Heart left ventricle (tissue), 13 donors: ENCODE measurements at regions not wholly inside any gene's neighbourhood (a gene's known extent, or its start where the extent isn't known, plus 50 kb on each side); places are given as distances from the start of the nearest gene placed in this dataset.

ENCODE experiments used
- CTCF ChIP-seq, 12 donors: fragments of 200-600 bp; sonication (generic) in 4 of 12; IDR thresholded peaks; one replicate each; pipeline versions ENCODE4 v1.5.0 to v1.8.0; 2018 to 2022; ENCODE audit warnings: antibody characterized with exemption in 12 of 12, mild to moderate bottlenecking in 5 of 12
- POLR2A ChIP-seq, 2 donors: fragments of 450-650 bp; IDR thresholded peaks; one replicate each; pipeline ENCODE4 v1.6.1; 2017; ENCODE audit warnings: antibody characterized with exemption in 2 of 2, mild to moderate bottlenecking in 2 of 2, moderate library complexity in 2 of 2
- donor health status: ischemic (EF 13 %, LVEDD 7.1; RV severe dilation, severe dysfunction).
- donor health status: DM: no; HTN: yes; CAD: no.
- donor health status: DM: no; HTN: no; CAD: no.
- donor health status: ischemic (EF 25% LVEDD 6.9; RV normal size, moderate dysfunction).
- donor health status: ischemic (EF 25% LVEDD 5.7; RV mildly dilated, moderate dysfunction).
- donor health status: ischemic (EF 35%, LVEDD 5.7; RV mildly dilated, moderate dysfunction).
- donor health status: nonischemic (EF 11% LVEDD 7.7; RV severe dilation, severe dysfunction).
- donor health status: DM: yes; HTN: yes; CAD: no.
- donor health status: PGD.
- donor health status: ischemic (EF 29% LVEDD 5.4; RV normal size, mild dysfunction).
- donor health status: nonischemic (EF 23%, LVEDD 6.1; RV moderate dilation, normal function).

- no peak for TF ChIP-seq CTCF (IDR thresholded peaks at IDR 0.05)
- no peak for TF ChIP-seq POLR2A (IDR thresholded peaks at IDR 0.05)
These were observed 93.2 kb downstream of the DNAJB9 start for GRCh38 chr7:108662783-108663362.
